ENCODE measurements at regions not wholly inside any gene's neighbourhood (a gene's known extent, or its start where the extent isn't known, plus 50 kb on each side); places are given as distances from the start of the nearest gene placed in this dataset.

DNA sequence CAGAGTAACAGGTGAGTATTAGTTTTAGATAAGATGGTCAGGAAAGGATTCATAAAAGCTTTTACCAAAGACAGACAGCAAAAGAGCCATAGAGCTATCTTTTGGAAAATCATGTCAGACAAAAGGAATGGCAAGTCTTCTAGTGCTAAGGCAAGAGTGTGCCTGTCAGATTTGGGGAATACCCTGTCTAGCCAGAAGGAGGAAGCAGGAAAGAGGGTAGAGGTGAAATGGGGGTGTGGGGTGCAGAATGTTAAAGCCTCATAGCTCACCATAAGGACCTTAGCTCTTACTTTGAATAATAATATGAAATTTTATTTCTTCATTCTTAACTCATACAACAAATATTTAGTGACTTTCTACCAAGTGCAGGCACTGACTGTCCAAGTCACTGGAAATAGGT lies 512.1 kb upstream of the ROBO2 start (continued):
- TF ChIP-seq HDAC3 (IDR thresholded peaks at IDR 0.05; ENCODE audit: borderline replicate concordance, partially characterized antibody) (no peak), GTF2F1 (IDR thresholded peaks at IDR 0.05; ENCODE audit: low read depth, low read length) (no peak)

DNA sequence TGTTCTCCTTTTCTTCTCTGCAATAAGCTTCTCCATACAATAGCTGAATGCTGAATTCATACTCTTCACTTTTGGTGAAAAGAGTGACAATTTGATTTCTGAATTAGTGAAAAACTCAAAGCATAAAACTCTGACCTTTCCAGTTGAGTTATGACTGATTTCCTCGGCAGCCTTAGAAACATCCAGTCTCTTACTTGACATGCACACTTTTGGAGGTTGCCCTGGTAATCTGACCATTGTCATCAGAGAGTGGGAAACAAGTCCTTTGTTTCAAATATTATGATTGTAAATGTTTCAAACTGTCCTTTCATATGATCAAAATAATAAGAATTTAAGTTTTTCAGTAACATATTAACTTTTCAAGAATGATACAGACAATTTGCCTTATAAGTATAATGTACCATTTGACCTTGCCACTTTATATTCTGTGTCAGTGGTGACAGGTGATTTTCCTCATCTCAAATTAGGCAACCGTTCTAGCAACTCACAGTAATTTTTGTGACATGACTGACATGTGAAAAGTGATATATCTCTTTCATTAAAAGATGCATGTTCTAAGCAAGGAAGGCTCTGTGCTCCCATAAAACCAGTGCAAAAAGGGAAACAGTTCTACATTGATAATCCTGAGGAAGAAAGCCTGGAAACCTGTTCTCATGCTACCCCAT lies 507.6 kb upstream of the ROBO2 start:
- intact Hi-C loops (cut with micrococcal nuclease) (no loop called here), in situ Hi-C loops (cut with MboI) (no loop called here)
- H3K36me3 ChIP-seq (ENCODE audit: control insufficient read depth, insufficient read depth, low read length) = no peaks in the 10 kb centered on the region
- ATAC-seq = no peak
- no peaks in the 10 kb centered on the region for H3K9me3 ChIP-seq (replicated peaks; ENCODE audit: control insufficient read depth, insufficient read depth, low read depth, low read length)
- no peaks in the 10 kb centered on the region for H3K4me1 ChIP-seq (replicated peaks in 1 of 2; ENCODE audit: control insufficient read depth in 2 of 2, insufficient read depth in 2 of 2, low read length in 2 of 2)
- H3K4me3 ChIP-seq = no peak overlapping the region
- H3K4me2 ChIP-seq (ENCODE audit: insufficient read depth, low read length) = no peak overlapping the region
- no peak for FAIRE-seq
- CTCF ChIA-PET (ENCODE audit: low intra/inter-chr PET ratio) = no interaction called here
- no peaks in the 10 kb centered on the region for H3K79me2 ChIP-seq (ENCODE audit: control insufficient read depth, insufficient read depth, low read length)
- H3K9me1 ChIP-seq (ENCODE audit: control insufficient read depth, insufficient read depth, low read length) = no peaks in the 10 kb centered on the region
- no TSS peak for BruUV-seq (replicated peaks)
- DNase-seq (ENCODE audit: extremely low read depth in 1 of 4, low spot score in 3 of 4) = no peak
- no peaks in the 10 kb centered on the region for H3K27me3 ChIP-seq (ENCODE audit: control insufficient read depth in 2 of 2, insufficient read depth in 2 of 2, low read length in 2 of 2)
- H2AFZ ChIP-seq (ENCODE audit: low read depth, low read length) = no peak overlapping the region
- H3K27ac ChIP-seq (ENCODE audit: extremely low read depth, low read depth, low read length) = no peak overlapping the region
- POLR2A ChIA-PET = no interaction called here
- 0% methylated on average over 2 of the region's 2 CpGs for WGBS (ENCODE audit: insufficient coverage, low coverage, missing lambda C conversion rate)
- no peaks in the 10 kb centered on the region for H4K20me1 ChIP-seq (replicated peaks; ENCODE audit: control insufficient read depth, insufficient read depth, low read length)
- H3K9ac ChIP-seq (ENCODE audit: insufficient read depth in 1 of 2, low read depth in 2 of 2, low read length in 2 of 2) = no peak overlapping the region
- no peak for TF ChIP-seq ZNF75A (CRISPR knock-in tag; IDR thresholded peaks at IDR 0.05)
- TF ChIP-seq TSHZ1 (CRISPR knock-in tag; IDR thresholded peaks at IDR 0.05) = no peak
- TF ChIP-seq ARID2 (IDR thresholded peaks at IDR 0.05) = no peak
- TF ChIP-seq PCBP2 (IDR thresholded peaks at IDR 0.05; ENCODE audit: low read depth, low read length, poor library complexity, severe bottlenecking) = no peak
- TF ChIP-seq ELK1 (CRISPR knock-in tag; IDR thresholded peaks at IDR 0.05) = no peak
- no peak for TF ChIP-seq ZNF134 (CRISPR knock-in tag; conservative IDR thresholded peaks at IDR 0.05)
- no peak for TF ChIP-seq SIX5 (IDR thresholded peaks at IDR 0.05; ENCODE audit: borderline replicate concordance in 1 of 2, insufficient read depth in 1 of 2, low read depth in 1 of 2, low read length in 2 of 2)
- no peak for TF ChIP-seq RFX5 (IDR thresholded peaks at IDR 0.05; ENCODE audit: low read depth, low read length)
- TF ChIP-seq KDM5B (IDR thresholded peaks at IDR 0.05; ENCODE audit: insufficient replicate concordance, low read depth, low read length) = no peak
- TF ChIP-seq SMARCC2 (IDR thresholded peaks at IDR 0.05; ENCODE audit: low read depth) = no peak
- TF ChIP-seq HNRNPH1 (optimal IDR thresholded peaks at IDR 0.05; ENCODE audit: low read depth, low read length) = no peak
- no peak for TF ChIP-seq CBX5 (IDR thresholded peaks at IDR 0.05; ENCODE audit: borderline replicate concordance, low read depth)
- no peak for TF ChIP-seq PCBP1 (IDR thresholded peaks at IDR 0.05; ENCODE audit: low read depth, low read length, poor library complexity, severe bottlenecking)
- TF ChIP-seq ZKSCAN8 (CRISPR knock-in tag; IDR thresholded peaks at IDR 0.05) = no peak
- no peak for TF ChIP-seq ZNF431 (CRISPR knock-in tag; IDR thresholded peaks at IDR 0.05)
- TF ChIP-seq RBM17 (IDR thresholded peaks at IDR 0.05; ENCODE audit: borderline replicate concordance, low read depth, low read length) = no peak

All from K562 (cell line).